Thymus (tissue), 11 donors: ENCODE measurements at regions not wholly inside any gene's neighbourhood (a gene's known extent, or its start where the extent isn't known, plus 50 kb on each side); places are given as distances from the start of the nearest gene placed in this dataset.
"Not testable (repeated sequence)": the region's sequence is repeated elsewhere in the genome, so short reads cannot be mapped to it uniquely, and the experiment has no call there.

Experiments
- DNase-seq, 9 donors: peaks; one replicate each; pipeline ENCODE4 v3.0.0-alpha.2; 2013; ENCODE audit warnings: low spot score in 9 of 9, low read depth in 6 of 9, missing footprints in 1 of 9
- H3K27ac ChIP-seq, 2 donors: one replicate each; pipeline ENCODE4 v1.5.1; 2013; ENCODE audit warnings: control low read depth in 1 of 2, low read depth in 1 of 2, low read length in 1 of 2, mild to moderate bottlenecking in 1 of 2, moderate library complexity in 1 of 2
- H3K27me3 ChIP-seq, 2 donors: one replicate each; pipeline ENCODE4 v1.5.1; 2013; ENCODE audit warnings: low read length in 1 of 2; ENCODE audit not compliant: control insufficient read depth in 2 of 2, insufficient read depth in 1 of 2
- H3K36me3 ChIP-seq, 2 donors: one replicate each; pipeline ENCODE4 v1.5.1; 2013; ENCODE audit warnings: low read length in 1 of 2, mild to moderate bottlenecking in 1 of 2, moderate library complexity in 1 of 2; ENCODE audit not compliant: control insufficient read depth in 2 of 2, insufficient read depth in 2 of 2
- H3K4me1 ChIP-seq, 2 donors: one replicate each; pipeline ENCODE4 v1.5.1; 2013; ENCODE audit warnings: low read length in 2 of 2; ENCODE audit not compliant: control insufficient read depth in 2 of 2, insufficient read depth in 2 of 2
- H3K4me3 ChIP-seq, 2 donors: one replicate each; pipeline ENCODE4 v1.5.1; 2013; ENCODE audit warnings: low read length in 2 of 2, control low read depth in 1 of 2, mild to moderate bottlenecking in 1 of 2
- H3K9me3 ChIP-seq, 2 donors: one replicate each; pipeline ENCODE4 v1.5.1; 2013; ENCODE audit warnings: low read length in 1 of 2, mild to moderate bottlenecking in 1 of 2; ENCODE audit not compliant: control insufficient read depth in 2 of 2, insufficient read depth in 1 of 2
- WGBS: extraction: QIAGEN DNeasy Blood & Tissue Kit; methylation state at CpG from one replicate; pipeline ENCODE4 v1.1.7; 2013; 5-methylcytosine and 5-hydroxymethylcytosine counted together
- donor health status: healthy.

DNA sequence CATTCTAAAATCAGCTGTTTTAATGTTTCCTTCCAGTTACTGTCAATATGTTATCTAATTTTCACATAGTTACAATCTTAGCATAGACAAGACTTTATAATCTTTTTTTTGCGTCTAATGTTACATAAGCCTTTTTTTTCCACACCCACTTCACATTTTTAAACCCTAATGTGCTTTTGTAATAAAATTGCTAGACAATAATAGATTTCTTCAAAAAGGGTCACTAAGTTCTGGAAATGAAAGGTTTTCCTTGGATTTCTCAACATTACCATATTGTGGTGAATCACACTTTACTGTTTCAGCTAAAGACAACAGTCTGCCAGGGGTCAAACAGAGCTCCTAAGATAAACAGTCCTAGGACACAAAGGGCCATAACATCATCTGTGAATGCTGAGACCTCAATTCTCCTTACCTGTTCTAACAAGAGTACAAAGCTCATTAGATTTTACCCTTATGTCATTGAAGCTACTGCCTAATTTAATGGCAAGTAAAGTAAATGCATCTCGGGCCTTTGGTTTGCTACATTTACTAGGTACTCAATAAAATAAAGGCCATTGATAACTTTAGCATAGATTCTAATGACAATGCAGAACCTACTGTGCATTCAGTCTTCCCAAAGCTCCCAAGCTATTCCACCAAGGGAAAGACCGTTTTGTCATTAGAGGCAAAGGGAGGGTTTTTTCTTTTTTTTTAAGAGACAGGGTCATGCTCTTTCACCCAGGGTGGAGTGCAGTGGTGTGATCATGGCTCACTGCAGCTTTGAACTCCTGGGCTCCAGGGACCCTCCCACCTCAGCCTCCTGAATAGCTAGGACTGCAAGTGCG, 111.2 kb upstream of the SLC38A2 start:
- Histone ChIP-seq H3K4me3 (no peak overlapping the region), H3K4me1 (no peaks in the 10 kb centered on the region), H3K36me3 (no peaks in the 10 kb centered on the region), H3K27ac (no peak overlapping the region), H3K27me3 (no peaks in the 10 kb centered on the region), H3K9me3 (no peaks in the 10 kb centered on the region)
- no peak for DNase-seq
- 94% methylated on average over 4 of the region's 4 CpGs for WGBS

DNA sequence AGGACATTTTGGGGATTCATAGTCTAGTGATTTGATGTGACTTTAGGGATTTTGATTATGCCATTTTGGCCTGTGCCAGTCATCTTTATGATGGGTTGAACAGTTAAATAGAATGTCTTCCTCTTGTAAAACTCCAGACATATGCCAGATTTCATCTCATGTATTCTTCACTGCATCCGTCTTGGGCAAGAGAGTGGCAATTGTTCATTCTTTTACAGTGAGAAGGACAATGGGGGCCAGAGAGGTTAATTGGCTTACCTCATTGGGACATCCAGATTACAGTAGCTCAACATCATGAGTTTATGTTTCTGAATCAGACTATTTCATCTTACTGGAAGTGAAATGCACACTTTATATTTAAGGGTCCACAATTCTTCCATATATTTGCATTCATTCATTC, 108.2 kb upstream of the SLC38A2 start:
- Histone ChIP-seq H3K4me1 (no peaks in the 10 kb centered on the region), H3K27ac (no peak overlapping the region), H3K27me3 (no peaks in the 10 kb centered on the region), H3K36me3 (no peaks in the 10 kb centered on the region), H3K9me3 (no peaks in the 10 kb centered on the region), H3K4me3 (no peak overlapping the region)
- 99% methylated on average over 1 of the region's 1 CpG for WGBS
- DNase-seq, result no peak

GRCh38 chr12:46480316-46480715, 107.7 kb upstream of the SLC38A2 start:
- Histone ChIP-seq H3K27ac (no peak overlapping the region), H3K36me3 (no peaks in the 10 kb centered on the region), H3K4me1 (no peaks in the 10 kb centered on the region), H3K27me3 (no peaks in the 10 kb centered on the region), H3K9me3 (no peaks in the 10 kb centered on the region), H3K4me3 (no peak overlapping the region)
- WGBS, result 97% methylated on average over 3 of the region's 3 CpGs
- no peak for DNase-seq

DNA sequence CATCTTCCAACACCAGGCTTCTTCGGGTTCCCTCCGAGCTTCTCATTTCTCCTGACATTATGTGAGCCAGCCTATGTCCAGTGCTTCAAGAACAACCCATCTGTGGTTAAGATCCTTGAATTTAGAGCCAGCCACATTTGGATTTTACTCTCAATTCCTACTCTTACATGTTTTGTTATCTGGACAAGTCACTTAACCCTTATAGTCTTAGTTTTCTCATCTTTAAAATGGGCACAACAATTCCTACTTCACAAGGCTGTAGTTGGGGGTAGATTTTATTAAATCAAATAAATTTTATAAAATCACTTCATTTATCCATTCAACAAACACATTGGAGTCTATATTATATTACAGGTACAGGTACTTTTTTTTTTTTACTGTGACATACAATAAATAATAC, 105.5 kb upstream of the SLC38A2 start:
- H3K4me3 ChIP-seq, result no peak overlapping the region
- H3K27ac ChIP-seq, result no peak overlapping the region
- no peak for DNase-seq
- WGBS, result 94% methylated on average over 2 of the region's 2 CpGs
- H3K4me1 ChIP-seq, result peaks cover 0 to 3% of the 10 kb centered on the region in 2 donors
- no peaks in the 10 kb centered on the region for H3K27me3 ChIP-seq
- no peaks in the 10 kb centered on the region for H3K36me3 ChIP-seq
- H3K9me3 ChIP-seq, result no peaks in the 10 kb centered on the region

- Histone ChIP-seq H3K27ac (no peak overlapping the region), H3K27me3 (no peaks in the 10 kb centered on the region), H3K4me1 (peaks cover 0 to 3% of the 10 kb centered on the region in 2 donors), H3K4me3 (no peak overlapping the region), H3K36me3 (no peaks in the 10 kb centered on the region), H3K9me3 (no peaks in the 10 kb centered on the region)
- DNase-seq, result no peak
These were observed 105.0 kb upstream of the SLC38A2 start for GRCh38 chr12:46477541-46477940.

GRCh38 chr12:46475972-46476645, 103.5 kb upstream of the SLC38A2 start:
- 98% methylated on average over 3 of the region's 3 CpGs for whole genome bisulfite sequencing
- no peaks in the 10 kb centered on the region for H3K9me3 ChIP-seq
- no peaks in the 10 kb centered on the region for H3K36me3 ChIP-seq
- no peaks in the 10 kb centered on the region for H3K27me3 ChIP-seq
- no peak overlapping the region for H3K27ac ChIP-seq
- no peak overlapping the region for H3K4me3 ChIP-seq
- no peak for DNase-seq
- H3K4me1 ChIP-seq, result peaks cover 0 to 3% of the 10 kb centered on the region in 2 donors

GRCh38 chr12:46474385-46474784, 101.8 kb upstream of the SLC38A2 start:
- H3K27ac ChIP-seq, H3K4me1 ChIP-seq, H3K36me3 ChIP-seq, H3K9me3 ChIP-seq, DNase-seq, H3K27me3 ChIP-seq, H3K4me3 ChIP-seq: not testable (repeated sequence)
- WGBS, result 97% methylated on average over 9 of the region's 9 CpGs

GRCh38 chr12:46473634-46474329, 101.2 kb upstream of the SLC38A2 start:
- H3K9me3 ChIP-seq, result no peaks in the 10 kb centered on the region
- peak in 1 of 9 donors; percentile 35 for DNase-seq
- H3K4me1 ChIP-seq, result peaks cover 3 to 9% of the 10 kb centered on the region in 2 donors
- 18% methylated on average over 8 of the region's 8 CpGs for whole genome bisulfite sequencing
- no peaks in the 10 kb centered on the region for H3K36me3 ChIP-seq
- no peak overlapping the region for H3K4me3 ChIP-seq
- H3K27me3 ChIP-seq, result no peaks in the 10 kb centered on the region
- H3K27ac ChIP-seq, result peak overlapping the region in 1 of 2 donors; percentile 22
